ENCODE measurements at regions not wholly inside any gene's neighbourhood (a gene's known extent, or its start where the extent isn't known, plus 50 kb on each side); places are given as distances from the start of the nearest gene placed in this dataset.

DNA sequence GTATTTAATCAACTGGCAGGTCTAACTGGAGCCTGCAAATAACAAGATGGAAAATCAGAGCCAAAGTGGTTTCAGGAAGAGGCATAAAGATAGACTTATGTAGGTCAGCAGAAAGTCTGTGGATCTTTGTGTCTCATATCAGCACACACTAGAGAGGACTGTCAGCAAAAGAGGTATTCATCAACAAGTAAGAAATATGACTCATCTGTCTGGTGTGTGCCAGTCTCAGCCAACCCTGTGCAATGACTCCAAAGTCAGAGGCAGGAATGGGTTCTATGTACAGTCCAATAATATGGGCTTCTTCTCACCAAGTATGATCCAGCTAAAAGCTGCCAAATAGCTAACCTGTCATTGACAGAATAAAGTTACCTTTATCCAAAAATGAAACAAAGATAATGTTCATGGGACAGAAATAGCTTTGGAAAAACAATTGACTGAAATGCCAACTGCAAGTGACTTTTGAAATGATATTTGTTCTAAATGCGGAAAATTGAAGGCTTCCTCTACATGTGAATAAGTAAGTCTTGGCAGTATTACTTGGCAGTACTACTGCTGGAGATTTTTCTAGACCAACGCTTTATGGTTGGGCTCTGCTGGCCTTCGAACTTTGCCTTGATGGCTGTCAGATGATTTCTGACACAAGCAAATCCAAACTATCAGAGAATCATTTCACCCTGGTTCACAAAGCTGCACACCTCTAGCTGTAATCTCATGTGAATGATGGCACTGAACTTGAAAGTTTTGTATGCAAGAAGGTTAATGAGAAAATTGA lies 272.3 kb upstream of the SEMA3C start:
- TF ChIP-seq TAF1 (IDR thresholded peaks at IDR 0.05; ENCODE audit: borderline replicate concordance, insufficient read depth, low read length) (no peak), SIN3A (IDR thresholded peaks at IDR 0.05; ENCODE audit: borderline replicate concordance, insufficient read depth, low read length) (no peak)

All from PFSK-1 (cell line).